ENCODE measurements at regions not wholly inside any gene's neighbourhood (a gene's known extent, or its start where the extent isn't known, plus 50 kb on each side); places are given as distances from the start of the nearest gene placed in this dataset.
"Not testable (repeated sequence)": the region's sequence is repeated elsewhere in the genome, so short reads cannot be mapped to it uniquely, and the experiment has no call there.

GRCh38 chr3:197366301-197367044 lies 68.1 kb upstream of the DLG1 start:
- DNase-seq, result no peak

- no peak for DNase-seq
These were observed 67.2 kb upstream of the DLG1 start for GRCh38 chr3:197365586-197365985.

GRCh38 chr3:197364410-197365071 lies 66.1 kb upstream of the DLG1 start:
- no peak for DNase-seq

- DNase-seq, result no peak
These were observed 65.4 kb upstream of the DLG1 start for GRCh38 chr3:197363553-197364409.

GRCh38 chr3:197362081-197362480 lies 63.7 kb upstream of the DLG1 start:
- DNase-seq, result no peak

- DNase-seq, result not testable (repeated sequence)
These were observed 61.7 kb upstream of the DLG1 start for GRCh38 chr3:197360095-197360494.

GRCh38 chr3:197359476-197359875 lies 61.1 kb upstream of the DLG1 start:
- DNase-seq, result not testable (repeated sequence)

GRCh38 chr3:197356741-197357140 lies 58.3 kb upstream of the DLG1 start:
- no peak for DNase-seq

- DNase-seq, result no peak
These were observed 57.9 kb upstream of the DLG1 start for GRCh38 chr3:197356275-197356674.

- no peak for DNase-seq
These were observed 57.3 kb upstream of the DLG1 start for GRCh38 chr3:197355713-197356112.

- DNase-seq, result no peak
These were observed 56.2 kb upstream of the DLG1 start for GRCh38 chr3:197354568-197355001.

- no peak for DNase-seq
These were observed 55.6 kb upstream of the DLG1 start for GRCh38 chr3:197353867-197354567.

GRCh38 chr3:197353001-197353866 lies 54.8 kb upstream of the DLG1 start:
- no peak for DNase-seq

- no peak for DNase-seq
These were observed 54.0 kb upstream of the DLG1 start for GRCh38 chr3:197352382-197352781.

- DNase-seq, result no peak
These were observed 52.0 kb upstream of the DLG1 start for GRCh38 chr3:197350446-197350845.

GRCh38 chr3:197349368-197349767 lies 51.0 kb upstream of the DLG1 start:
- DNase-seq, result no peak

Measured in activated CD4-positive, alpha-beta T cell treated with anti-CD3 and anti-CD28 coated beads, Interleukin-2, Interleukin-6, amounts not matched to agents 100 ng/mL and 50 ng/mL, durations not matched to agents 16 hours and 8 hours (primary cell).